Activated naive CD4-positive, alpha-beta T cell treated with anti-CD3 and anti-CD28 coated beads, Interleukin-2, amount 50 U/mL, for 72 hours (primary cell): ENCODE measurements at regions not wholly inside any gene's neighbourhood (a gene's known extent, or its start where the extent isn't known, plus 50 kb on each side); places are given as distances from the start of the nearest gene placed in this dataset.
"Not testable (repeated sequence)": the region's sequence is repeated elsewhere in the genome, so short reads cannot be mapped to it uniquely, and the experiment has no call there.

Source experiments
- ATAC-seq, 2 donors: fragments of 150-1000 bp; cut with Tn5 transposase; 2 replicates each; pipeline ENCODE4 v1.10.0; 2021; ENCODE audit warnings: mild to moderate bottlenecking in 2 of 2, moderate library complexity in 2 of 2
- DNase-seq, 2 donors: peaks; one replicate each; pipeline ENCODE4 v3.0.0; 2021 to 2022; ENCODE audit warnings: low spot score in 2 of 2
- H3K27ac Mint-ChIP-seq, 2 donors: one replicate each; pipeline ENCODE4 v1.8.0; 2022; ENCODE audit warnings: mild to moderate bottlenecking in 2 of 2, mixed read lengths in 2 of 2
- H3K36me3 Mint-ChIP-seq, 2 donors: one replicate each; pipeline ENCODE4 v1.8.0; 2022; ENCODE audit warnings: mixed read lengths in 2 of 2
- H3K9me3 Mint-ChIP-seq, 2 donors: one replicate each; pipeline ENCODE4 v1.8.0; 2022; ENCODE audit warnings: mixed read lengths in 2 of 2

- Mint-ChIP-seq H3K36me3 (peaks cover 4 to 5% of the 10 kb centered on the region in 2 donors), H3K9me3 (no peaks in the 10 kb centered on the region), H3K27ac (no peak overlapping the region)
- peak in 1 of 2 donors; percentile 41 for DNase-seq
- no peak for ATAC-seq
Measured at GRCh38 chr6:137661601-137662000, 167.4 kb upstream of the OLIG3 start.

- Mint-ChIP-seq H3K36me3 (no peaks in the 10 kb centered on the region), H3K27ac (no peak overlapping the region), H3K9me3 (no peaks in the 10 kb centered on the region)
- ATAC-seq (no peak), DNase-seq (no peak)
Measured at GRCh38 chr6:137664183-137664582, 170.0 kb upstream of the OLIG3 start.

GRCh38 chr6:137665342-137665934, 171.2 kb upstream of the OLIG3 start:
- Mint-ChIP-seq H3K9me3 (no peaks in the 10 kb centered on the region), H3K36me3 (no peaks in the 10 kb centered on the region), H3K27ac (no peak overlapping the region)
- DNase-seq (no peak), ATAC-seq (no peak)

GRCh38 chr6:137666202-137666774, 172.1 kb upstream of the OLIG3 start:
- Mint-ChIP-seq H3K9me3 (no peaks in the 10 kb centered on the region), H3K36me3 (peaks cover 0 to 6% of the 10 kb centered on the region in 2 donors), H3K27ac (no peak overlapping the region)
- ATAC-seq (peak in 1 of 2 donors; percentile 70), DNase-seq (no peak)

- no peak for DNase-seq
- Mint-ChIP-seq H3K36me3 (peaks cover 0 to 6% of the 10 kb centered on the region in 2 donors), H3K9me3 (no peaks in the 10 kb centered on the region), H3K27ac (no peak overlapping the region)
- no peak for ATAC-seq
Measured at GRCh38 chr6:137673603-137674002, 179.4 kb upstream of the OLIG3 start.

- DNase-seq (no peak), ATAC-seq (peak; percentile 23 to 45)
- peak overlapping the region; percentile 25 to 92 for H3K27ac Mint-ChIP-seq
Measured at GRCh38 chr6:137676888-137677287, 182.7 kb upstream of the OLIG3 start.

GRCh38 chr6:137677709-137678108, 183.5 kb upstream of the OLIG3 start:
- ATAC-seq (no peak), DNase-seq (no peak)
- peaks cover 0 to 9% of the 10 kb centered on the region in 2 donors for H3K9me3 Mint-ChIP-seq
- H3K27ac Mint-ChIP-seq, result peak overlapping the region; percentile 25 to 92
- no peaks in the 10 kb centered on the region for H3K36me3 Mint-ChIP-seq

More at GRCh38 chr6:137676888-137677287, 182.7 kb upstream of the OLIG3 start:
- Mint-ChIP-seq H3K9me3 (peaks cover 0 to 6% of the 10 kb centered on the region in 2 donors), H3K36me3 (no peaks in the 10 kb centered on the region)

GRCh38 chr6:137678451-137678850, 184.3 kb upstream of the OLIG3 start:
- Mint-ChIP-seq H3K27ac (peak overlapping the region; percentile 2 to 92), H3K9me3 (peaks cover 0 to 9% of the 10 kb centered on the region in 2 donors), H3K36me3 (peaks cover 0 to 5% of the 10 kb centered on the region in 2 donors)
- DNase-seq (peak in 1 of 2 donors; percentile 33), ATAC-seq (peak; percentile 84 to 90)

- H3K9me3 Mint-ChIP-seq, result peaks cover 0 to 12% of the 10 kb centered on the region in 2 donors
- DNase-seq, result no peak
- peaks cover 0 to 8% of the 10 kb centered on the region in 2 donors for H3K36me3 Mint-ChIP-seq
- peak; percentile 56 to 61 for ATAC-seq
- H3K27ac Mint-ChIP-seq, result peak overlapping the region; percentile 84 to 86
Measured at GRCh38 chr6:137680705-137681346, 186.2 kb upstream of the TNFAIP3 start.

GRCh38 chr6:137681445-137682009, 185.5 kb upstream of the TNFAIP3 start:
- Mint-ChIP-seq H3K9me3 (peaks cover 0 to 16% of the 10 kb centered on the region in 2 donors), H3K27ac (peak overlapping the region; percentile 46 to 86), H3K36me3 (peaks cover 0 to 10% of the 10 kb centered on the region in 2 donors)
- DNase-seq (no peak), ATAC-seq (no peak)

GRCh38 chr6:137682658-137683057, 184.4 kb upstream of the TNFAIP3 start:
- ATAC-seq, H3K27ac Mint-ChIP-seq, DNase-seq: not testable (repeated sequence)
- Mint-ChIP-seq H3K9me3 (peaks cover 0 to 16% of the 10 kb centered on the region in 2 donors), H3K36me3 (peaks cover 0 to 14% of the 10 kb centered on the region in 2 donors)

GRCh38 chr6:137683916-137684315, 183.1 kb upstream of the TNFAIP3 start:
- ATAC-seq (no peak), DNase-seq (no peak)
- Mint-ChIP-seq H3K9me3 (peaks cover 0 to 16% of the 10 kb centered on the region in 2 donors), H3K36me3 (peaks cover 0 to 14% of the 10 kb centered on the region in 2 donors), H3K27ac (no peak overlapping the region)

- peaks cover 3 to 11% of the 10 kb centered on the region in 2 donors for H3K9me3 Mint-ChIP-seq
- ATAC-seq, result no peak
Measured at GRCh38 chr6:137685798-137686375, 181.2 kb upstream of the TNFAIP3 start.

GRCh38 chr6:137687818-137688217, 179.2 kb upstream of the TNFAIP3 start:
- H3K36me3 Mint-ChIP-seq, result peaks cover 0 to 22% of the 10 kb centered on the region in 2 donors
- peaks cover 3 to 7% of the 10 kb centered on the region in 2 donors for H3K9me3 Mint-ChIP-seq
- no peak for ATAC-seq
- no peak for DNase-seq
- H3K27ac Mint-ChIP-seq, result peak overlapping the region in 1 of 2 donors; percentile 6

More at GRCh38 chr6:137685798-137686375, 181.2 kb upstream of the TNFAIP3 start:
- peaks cover 0 to 14% of the 10 kb centered on the region in 2 donors for H3K36me3 Mint-ChIP-seq
- no peak for DNase-seq
- no peak overlapping the region for H3K27ac Mint-ChIP-seq

GRCh38 chr6:137688230-137688971, 178.7 kb upstream of the TNFAIP3 start:
- no peak for DNase-seq
- peak overlapping the region in 1 of 2 donors; percentile 6 for H3K27ac Mint-ChIP-seq
- H3K36me3 Mint-ChIP-seq, result peaks cover 0 to 18% of the 10 kb centered on the region in 2 donors
- H3K9me3 Mint-ChIP-seq, result peaks cover 3 to 7% of the 10 kb centered on the region in 2 donors
- ATAC-seq, result peak in 1 of 2 donors; percentile 77

- no peak for DNase-seq
- no peak overlapping the region for H3K27ac Mint-ChIP-seq
- no peak for ATAC-seq
- H3K9me3 Mint-ChIP-seq, result peaks cover 3 to 7% of the 10 kb centered on the region in 2 donors
- peaks cover 0 to 14% of the 10 kb centered on the region in 2 donors for H3K36me3 Mint-ChIP-seq
Measured at GRCh38 chr6:137689377-137689776, 177.7 kb upstream of the TNFAIP3 start.
